Mesenchymal stem cell (in vitro differentiated cells and primary cell): ENCODE measurements at regions not wholly inside any gene's neighbourhood (a gene's known extent, or its start where the extent isn't known, plus 50 kb on each side); places are given as distances from the start of the nearest gene placed in this dataset.

Experiments used
- DNase-seq: peaks from one replicate; pipeline ENCODE4 v3.0.0-alpha.2; 2013
- H2AFZ ChIP-seq: one replicate; pipeline ENCODE4 v1.6.1; 2013; ENCODE audit warnings: low read depth, mild to moderate bottlenecking, control low read depth, inconsistent platforms, low read length, moderate library complexity
- H2AK5ac ChIP-seq: 2 replicates; pipeline ENCODE4 v1.6.1; 2013; ENCODE audit warnings: low read length, moderate library complexity, mild to moderate bottlenecking, inconsistent platforms; ENCODE audit not compliant: severe bottlenecking
- H2BK120ac ChIP-seq: one replicate; pipeline ENCODE4 v1.6.1; 2013; ENCODE audit warnings: low read depth, mild to moderate bottlenecking, inconsistent platforms, low read length, moderate library complexity
- H2BK12ac ChIP-seq, 2 experiments: one replicate each; pipeline ENCODE4 v1.6.1; 2013; ENCODE audit warnings: inconsistent platforms in 2 of 2, low read length in 2 of 2, mild to moderate bottlenecking in 2 of 2, moderate library complexity in 2 of 2, control low read depth in 1 of 2
- H2BK15ac ChIP-seq: one replicate; pipeline ENCODE4 v1.6.1; 2013; ENCODE audit warnings: mild to moderate bottlenecking, low read depth, inconsistent platforms; ENCODE audit not compliant: poor library complexity, severe bottlenecking
- H2BK5ac ChIP-seq: 2 replicates; pipeline ENCODE4 v1.6.1; 2013; ENCODE audit warnings: low read depth, mild to moderate bottlenecking, low read length, control low read depth, inconsistent platforms; ENCODE audit not compliant: poor library complexity, severe bottlenecking
- H3K14ac ChIP-seq, 2 experiments: one replicate each; pipeline ENCODE4 v1.6.1; 2013; ENCODE audit warnings: inconsistent platforms in 2 of 2, low read length in 2 of 2, control low read depth in 1 of 2, mild to moderate bottlenecking in 1 of 2, moderate library complexity in 1 of 2
- H3K18ac ChIP-seq, 2 experiments: one replicate each; pipeline ENCODE4 v1.6.1; 2013; ENCODE audit warnings: inconsistent platforms in 2 of 2, low read length in 2 of 2, control low read depth in 1 of 2, low read depth in 1 of 2, mild to moderate bottlenecking in 1 of 2
- H3K23ac ChIP-seq, 2 experiments: one replicate each; pipeline ENCODE4 v1.6.1; 2013; ENCODE audit warnings: inconsistent platforms in 2 of 2, low read length in 2 of 2, mild to moderate bottlenecking in 2 of 2, moderate library complexity in 2 of 2, control low read depth in 1 of 2
- H3K27ac ChIP-seq: 2 replicates; pipeline ENCODE4 v1.5.1; 2013; ENCODE audit warnings: mild to moderate bottlenecking, moderate library complexity, low read length, control low read depth, inconsistent platforms; ENCODE audit not compliant: poor library complexity, severe bottlenecking
- H3K27me3 ChIP-seq, 2 experiments: 2 replicates each; pipeline versions ENCODE4 v1.6.1 to v1.7.0; 2013; ENCODE audit warnings: low read length in 2 of 2, mild to moderate bottlenecking in 2 of 2, moderate library complexity in 2 of 2, control low read depth in 1 of 2, inconsistent platforms in 1 of 2; ENCODE audit not compliant: control insufficient read depth in 1 of 2, insufficient read depth in 1 of 2
- H3K36me3 ChIP-seq, 2 experiments: 2 replicates each; pipeline versions ENCODE4 v1.6.1 to v1.7.0; 2013; ENCODE audit warnings: low read length in 2 of 2, control low read depth in 1 of 2, inconsistent platforms in 1 of 2, low read depth in 1 of 2, mild to moderate bottlenecking in 1 of 2; ENCODE audit not compliant: insufficient read depth in 2 of 2, control insufficient read depth in 1 of 2
- H3K4ac ChIP-seq, 2 experiments: one replicate each; pipeline ENCODE4 v1.6.1; 2013; ENCODE audit warnings: inconsistent platforms in 2 of 2, low read length in 2 of 2, mild to moderate bottlenecking in 2 of 2, moderate library complexity in 2 of 2, control low read depth in 1 of 2, low read depth in 1 of 2
- H3K4me1 ChIP-seq: 2 replicates; pipeline ENCODE4 v1.6.1; 2013; ENCODE audit warnings: low read depth, low read length, control low read depth; ENCODE audit not compliant: control insufficient read depth, insufficient read depth
- H3K4me2 ChIP-seq: 2 replicates; pipeline ENCODE4 v1.6.1; 2013; ENCODE audit warnings: low read length, mild to moderate bottlenecking, inconsistent platforms; ENCODE audit not compliant: poor library complexity, severe bottlenecking
- H3K4me3 ChIP-seq, 2 experiments: 2 replicates each; pipeline versions ENCODE4 v1.5.1 to v1.7.0; 2013; ENCODE audit warnings: low read length in 2 of 2, mild to moderate bottlenecking in 2 of 2, control low read depth in 1 of 2, low read depth in 1 of 2; ENCODE audit not compliant: insufficient read depth in 1 of 2
- H3K79me1 ChIP-seq: replicated peaks from 2 replicates; pipeline ENCODE4 v1.6.1; 2013; ENCODE audit warnings: mild to moderate bottlenecking, control low read depth, low read length, inconsistent platforms; ENCODE audit not compliant: poor library complexity, severe bottlenecking
- H3K9ac ChIP-seq: 2 replicates; pipeline ENCODE4 v1.7.0; 2013; ENCODE audit warnings: mild to moderate bottlenecking, low read length, moderate library complexity
- H3K9me3 ChIP-seq: 2 replicates; pipeline ENCODE4 v1.7.0; 2013; ENCODE audit warnings: mild to moderate bottlenecking, low read length; ENCODE audit not compliant: control insufficient read depth
- H4K8ac ChIP-seq: one replicate; pipeline ENCODE4 v1.6.1; 2013; ENCODE audit warnings: inconsistent platforms, mild to moderate bottlenecking, low read length, moderate library complexity
- H4K91ac ChIP-seq: one replicate; pipeline ENCODE4 v1.6.1; 2013; ENCODE audit warnings: mild to moderate bottlenecking, low read length, inconsistent platforms
- WGBS: methylation state at CpG from one replicate; pipeline ENCODE4 v1.1.7; 2013; ENCODE audit warnings: mixed read lengths; 5-methylcytosine and 5-hydroxymethylcytosine counted together

DNA sequence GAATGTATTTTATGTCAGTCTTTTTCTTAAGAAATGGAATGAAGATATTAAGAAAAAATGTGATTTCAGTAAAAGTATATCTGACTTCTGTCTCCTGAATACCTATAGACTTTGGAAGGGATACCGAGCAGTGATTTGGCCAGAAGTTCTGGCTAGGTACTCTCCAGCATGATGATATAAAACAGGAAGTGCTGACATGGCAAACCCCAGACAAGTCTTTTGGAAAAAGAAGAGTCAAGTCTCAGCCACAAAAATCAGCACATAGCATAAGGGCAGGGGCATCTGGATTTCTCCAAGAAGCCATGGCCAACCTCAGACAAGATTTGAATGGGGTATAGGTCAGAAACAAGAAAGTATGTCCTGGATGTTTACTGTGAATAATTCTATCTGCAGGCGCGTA, 643.3 kb upstream of the ARRDC4 start:
- Histone ChIP-seq H2AK5ac (no peak overlapping the region), H3K4me2 (no peak overlapping the region), H3K23ac (no peak overlapping the region), H2AFZ (no peak overlapping the region), H4K8ac (no peak overlapping the region), H3K14ac (no peak overlapping the region), H3K4me1 (no peaks in the 10 kb centered on the region), H3K9me3 (peaks cover 30% of the 10 kb centered on the region), H4K91ac (no peak overlapping the region), H2BK15ac (no peak overlapping the region), H3K18ac (no peak overlapping the region), H2BK12ac (no peak overlapping the region), H3K4ac (no peak overlapping the region), H3K36me3 (no peaks in the 10 kb centered on the region), H2BK5ac (no peak overlapping the region), H3K9ac (no peak overlapping the region), H2BK120ac (no peak overlapping the region), H3K79me1 (no peaks in the 10 kb centered on the region), H3K27ac (no peak overlapping the region), H3K27me3 (no peaks in the 10 kb centered on the region), H3K4me3 (no peak overlapping the region)
- WGBS, result 80% methylated on average over 3 of the region's 3 CpGs
- no peak for DNase-seq

DNA sequence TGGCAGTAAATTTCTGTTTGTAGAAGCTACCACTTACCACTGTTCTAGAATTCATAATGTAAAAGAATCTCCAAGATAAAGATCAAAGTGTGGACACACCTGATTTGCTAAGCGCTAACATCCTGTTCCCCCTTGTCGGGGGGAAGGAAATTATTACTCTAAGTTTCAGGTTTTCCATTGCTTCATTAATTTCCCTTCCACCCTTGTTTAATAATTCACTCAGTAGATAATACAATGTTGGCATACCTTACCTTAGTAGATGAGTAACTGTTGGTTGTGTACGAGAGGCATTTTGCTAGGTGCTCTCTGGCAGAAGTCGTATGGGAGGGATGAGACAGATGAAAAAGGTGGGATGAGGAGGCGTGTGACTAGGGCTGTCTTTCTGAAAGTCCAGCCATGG, 641.2 kb upstream of the ARRDC4 start:
- Histone ChIP-seq H2BK5ac (no peak overlapping the region), H3K9ac (no peak overlapping the region), H2BK15ac (no peak overlapping the region), H3K4ac (no peak overlapping the region), H2BK12ac (no peak overlapping the region), H3K79me1 (no peaks in the 10 kb centered on the region), H3K4me1 (no peaks in the 10 kb centered on the region), H2AFZ (no peak overlapping the region), H3K36me3 (no peaks in the 10 kb centered on the region), H4K8ac (no peak overlapping the region), H4K91ac (no peak overlapping the region), H3K14ac (no peak overlapping the region), H3K4me2 (no peak overlapping the region), H2BK120ac (no peak overlapping the region), H3K4me3 (no peak overlapping the region), H3K27ac (no peak overlapping the region), H2AK5ac (no peak overlapping the region), H3K27me3 (no peaks in the 10 kb centered on the region), H3K23ac (no peak overlapping the region), H3K18ac (no peak overlapping the region), H3K9me3 (peaks cover 33% of the 10 kb centered on the region)
- WGBS, result 90% methylated on average over 4 of the region's 5 CpGs
- no peak for DNase-seq

DNA sequence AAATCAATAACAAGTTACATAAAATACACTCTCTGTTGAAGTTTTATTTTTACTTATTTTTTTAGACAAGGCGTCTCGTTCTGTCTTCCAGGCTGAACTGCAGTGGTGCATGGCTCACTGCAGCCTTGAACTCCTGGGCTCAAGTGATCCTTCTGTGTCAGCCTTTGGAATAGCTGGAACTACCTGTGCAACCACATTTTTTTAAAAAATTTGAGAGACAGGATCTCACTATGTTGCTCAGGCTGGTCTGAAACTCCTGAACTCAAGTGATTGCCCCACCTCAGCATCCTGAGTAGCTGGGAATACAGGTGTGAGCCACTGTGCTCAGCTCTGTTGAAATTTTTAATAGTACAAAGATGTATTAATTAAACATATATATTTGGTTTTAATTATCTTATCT, 614.3 kb upstream of the ARRDC4 start:
- Histone ChIP-seq H3K9ac (no peak overlapping the region), H2AFZ (no peak overlapping the region), H3K79me1 (no peaks in the 10 kb centered on the region), H3K27ac (no peak overlapping the region), H2BK120ac (no peak overlapping the region), H3K9me3 (peaks cover 43% of the 10 kb centered on the region), H3K23ac (no peak overlapping the region), H2BK15ac (no peak overlapping the region), H3K4me3 (no peak overlapping the region), H2BK12ac (no peak overlapping the region), H3K14ac (no peak overlapping the region), H4K91ac (no peak overlapping the region), H3K27me3 (no peaks in the 10 kb centered on the region), H2AK5ac (no peak overlapping the region), H2BK5ac (no peak overlapping the region), H3K4me2 (no peak overlapping the region), H3K36me3 (no peaks in the 10 kb centered on the region), H4K8ac (no peak overlapping the region), H3K4ac (no peak overlapping the region), H3K4me1 (no peaks in the 10 kb centered on the region), H3K18ac (no peak overlapping the region)
- WGBS, result 96% methylated on average over 2 of the region's 2 CpGs
- DNase-seq, result no peak

DNA sequence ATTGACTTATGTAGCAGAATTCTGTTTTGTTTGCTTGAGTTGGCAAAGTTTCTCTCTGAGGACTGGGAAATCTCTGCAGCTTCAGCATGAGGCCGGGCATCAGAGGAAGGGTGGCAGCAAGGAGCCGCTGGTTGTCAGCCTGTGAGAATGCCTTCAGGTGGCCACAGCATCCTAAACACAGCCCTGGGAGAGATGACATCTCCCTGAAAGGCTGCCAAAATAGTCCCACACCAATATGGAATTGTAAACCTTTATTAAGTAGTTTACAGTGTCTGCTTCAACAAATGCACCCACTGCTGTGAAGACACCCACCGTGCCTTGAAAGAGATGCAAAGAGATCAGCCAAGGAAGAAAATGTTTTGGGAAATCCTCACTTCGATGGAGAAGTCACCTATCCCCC, 609.7 kb upstream of the ARRDC4 start:
- Histone ChIP-seq H3K9me3 (peaks cover 47% of the 10 kb centered on the region), H3K27me3 (no peaks in the 10 kb centered on the region), H3K4me2 (no peak overlapping the region), H2BK5ac (no peak overlapping the region), H2BK15ac (no peak overlapping the region), H3K23ac (no peak overlapping the region), H2BK120ac (no peak overlapping the region), H2BK12ac (no peak overlapping the region), H3K79me1 (no peaks in the 10 kb centered on the region), H4K91ac (no peak overlapping the region), H3K9ac (no peak overlapping the region), H3K27ac (no peak overlapping the region), H2AFZ (no peak overlapping the region), H2AK5ac (no peak overlapping the region), H3K14ac (no peak overlapping the region), H3K4ac (no peak overlapping the region), H3K18ac (no peak overlapping the region), H4K8ac (no peak overlapping the region), H3K4me3 (no peak overlapping the region), H3K4me1 (no peaks in the 10 kb centered on the region), H3K36me3 (no peaks in the 10 kb centered on the region)
- 75% methylated on average over 4 of the region's 4 CpGs for WGBS
- DNase-seq, result no peak
